GM18519 (cell line): ENCODE measurements at regions not wholly inside any gene's neighbourhood (a gene's known extent, or its start where the extent isn't known, plus 50 kb on each side); places are given as distances from the start of the nearest gene placed in this dataset.

ENCODE experiments used
- ATAC-seq: cut with Tn5 transposase; IDR thresholded peaks from one replicate; pipeline ENCODE4 v1.9.1; 2021; ENCODE audit warnings: mild to moderate bottlenecking, moderate library complexity; ENCODE audit not compliant: unreplicated experiment, low FRiP score

- ATAC-seq: no peak
Observed at GRCh38 chr1:168913711-168914463, 184.9 kb upstream of the DPT start.

- ATAC-seq: no peak
Observed at GRCh38 chr1:168917309-168917708, 188.3 kb upstream of the DPT start.

DNA sequence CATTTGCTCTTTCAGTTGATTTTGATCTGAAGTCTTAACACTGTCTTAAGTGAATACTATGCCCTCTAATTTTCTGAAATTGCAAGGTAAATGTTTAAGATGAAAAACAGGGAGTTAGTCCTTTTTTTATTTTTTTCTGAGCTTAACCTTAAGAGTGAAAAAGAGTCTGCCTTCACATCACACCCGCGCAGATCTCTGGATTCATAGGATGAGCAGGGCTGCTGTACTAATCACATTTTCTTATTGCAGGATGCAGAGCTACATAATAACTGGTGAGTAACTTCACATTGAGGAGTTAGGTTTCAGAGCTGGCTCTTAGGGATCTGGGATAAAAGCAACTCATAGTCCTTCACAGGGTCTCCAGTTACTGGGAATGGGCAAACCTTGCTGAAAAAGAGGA is 188.7 kb upstream of the ATP1B1 start:
- ATAC-seq: no peak

- ATAC-seq: no peak
Observed at GRCh38 chr1:168918860-168919741, 187.4 kb upstream of the ATP1B1 start.

DNA sequence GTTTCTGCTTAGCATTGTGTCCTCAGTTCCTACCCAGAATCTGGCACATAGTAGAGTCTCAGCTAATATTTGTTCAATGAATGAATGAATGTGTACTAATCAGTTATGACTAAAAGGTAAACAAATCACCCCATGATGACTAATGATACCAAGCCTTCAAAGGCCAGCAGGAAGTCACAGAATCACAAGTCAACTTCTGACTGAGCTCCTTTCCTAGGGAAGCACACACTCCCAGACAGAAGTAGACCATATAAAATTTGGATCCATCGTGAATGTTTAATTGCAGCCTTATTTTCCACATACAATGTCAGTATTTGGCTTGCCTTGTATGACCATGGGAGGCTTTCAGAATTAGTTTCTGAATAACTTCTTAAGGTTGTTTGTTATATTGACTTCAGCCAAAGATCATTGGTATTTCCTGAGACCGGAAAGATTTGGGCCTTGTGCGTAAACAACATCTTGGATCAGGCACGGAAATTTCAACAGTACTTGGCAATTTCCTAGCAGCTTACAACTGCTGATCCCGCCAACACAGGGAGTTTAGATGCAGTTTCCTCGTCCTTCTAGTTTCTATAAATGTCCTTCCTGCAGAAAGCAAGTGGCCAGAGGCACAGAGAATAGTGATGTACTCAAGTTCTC is 185.9 kb upstream of the ATP1B1 start:
- ATAC-seq: no peak

- ATAC-seq: no peak
Observed at GRCh38 chr1:168921629-168922028, 184.9 kb upstream of the ATP1B1 start.

DNA sequence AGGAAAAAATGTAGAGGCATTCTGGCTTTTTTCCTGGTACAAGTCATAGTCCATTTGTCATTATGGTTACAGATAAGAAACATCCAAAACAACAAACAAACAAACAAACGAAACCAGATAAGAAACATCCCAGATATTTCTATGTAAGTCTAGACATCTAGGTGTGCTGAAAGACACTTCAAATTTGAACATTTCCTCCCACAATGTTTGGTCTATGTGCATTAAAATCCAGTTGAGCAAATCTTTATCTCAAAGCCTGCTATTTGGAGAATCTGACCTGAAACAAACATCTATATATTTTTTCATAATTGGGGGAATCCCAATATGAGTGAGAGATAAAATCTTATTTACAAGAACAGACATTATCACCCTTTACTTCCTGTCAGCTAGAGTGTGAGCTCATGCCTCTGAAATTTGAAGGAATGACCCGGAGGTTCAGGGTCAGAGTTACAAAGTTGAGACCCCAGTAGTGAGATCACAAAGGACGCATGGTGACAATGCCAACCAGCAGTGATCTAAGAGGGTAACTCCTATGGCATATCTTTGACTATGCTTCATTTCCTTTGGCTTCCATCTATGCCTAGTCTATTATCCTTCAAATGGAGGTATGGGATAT is 182.9 kb upstream of the ATP1B1 start:
- ATAC-seq: no peak

DNA sequence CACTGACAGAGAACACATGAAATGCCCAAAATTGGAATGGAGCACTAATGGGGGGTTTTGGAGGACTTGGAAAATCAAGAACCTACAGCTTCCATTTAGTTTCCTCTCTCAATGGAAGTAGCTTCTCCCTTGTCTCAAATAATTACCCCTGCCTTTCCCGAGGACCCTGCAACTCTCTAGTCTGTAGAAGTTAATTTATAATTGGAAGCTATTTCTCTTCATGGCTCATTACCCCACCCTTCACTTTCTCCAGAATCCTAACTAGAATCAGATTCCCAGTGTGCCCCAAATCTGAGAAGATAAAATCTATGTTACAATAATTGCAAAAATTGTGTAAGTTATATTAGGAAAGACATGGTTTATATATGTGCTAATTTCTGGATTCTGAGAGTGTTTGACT is 181.5 kb upstream of the ATP1B1 start:
- ATAC-seq: no peak

DNA sequence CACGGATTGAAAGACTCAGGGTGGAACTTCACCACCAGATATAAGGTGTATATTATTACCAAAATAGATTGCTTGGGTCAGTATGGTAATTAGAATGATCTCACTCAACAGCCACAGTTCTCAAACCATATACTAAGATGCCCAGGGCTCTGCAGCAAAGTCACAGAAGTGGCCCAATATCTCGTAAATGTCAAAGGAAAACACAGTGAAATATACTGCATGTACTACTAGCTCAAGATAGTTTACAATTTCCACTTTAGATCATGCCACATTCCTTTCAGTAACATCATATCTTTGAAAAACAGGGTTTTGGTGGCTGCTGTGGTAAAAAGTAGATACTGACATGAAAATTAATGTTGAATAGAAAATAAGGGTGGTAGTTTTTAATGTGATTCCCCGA is 180.3 kb upstream of the ATP1B1 start:
- ATAC-seq: no peak

DNA sequence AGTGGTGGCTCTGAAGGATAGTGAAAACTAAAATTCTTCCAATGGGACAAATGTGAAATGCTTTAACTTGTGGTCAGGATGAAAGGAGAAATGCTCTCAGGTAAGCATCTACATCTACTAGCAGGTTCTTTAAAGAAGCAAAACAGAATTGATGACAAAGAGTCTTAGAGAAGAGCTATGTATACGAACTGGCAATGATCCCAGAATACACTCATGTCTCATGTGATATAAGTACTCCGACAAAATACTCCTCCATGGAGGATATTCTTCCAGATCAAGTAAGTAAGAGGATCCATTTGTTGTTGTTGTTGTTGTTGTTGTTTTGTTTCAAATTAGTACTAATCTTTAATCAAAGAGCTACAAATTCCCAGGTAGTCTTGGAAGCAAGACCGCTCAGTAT is 174.0 kb upstream of the ATP1B1 start:
- ATAC-seq: no peak

- no peak for ATAC-seq
Observed at GRCh38 chr1:168933141-168933805, 173.2 kb upstream of the ATP1B1 start.

- ATAC-seq: no peak
Observed at GRCh38 chr1:168939110-168939946, 167.2 kb upstream of the ATP1B1 start.

DNA sequence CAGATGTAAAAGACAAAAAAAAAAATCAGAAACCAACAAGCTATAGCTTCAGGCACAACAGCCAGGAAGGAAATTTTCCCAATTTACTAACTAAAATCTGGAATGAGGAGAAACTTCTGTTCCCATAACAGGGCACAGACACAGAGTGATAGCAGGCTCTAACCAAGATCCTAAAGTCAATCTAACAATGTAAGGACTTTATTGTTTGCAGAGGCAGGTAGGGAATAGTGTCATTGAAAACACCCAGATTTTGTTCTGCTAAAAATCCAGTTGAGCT is 166.6 kb upstream of the ATP1B1 start:
- no peak for ATAC-seq

GRCh38 chr1:168941640-168942039 is 164.8 kb upstream of the ATP1B1 start:
- no peak for ATAC-seq

DNA sequence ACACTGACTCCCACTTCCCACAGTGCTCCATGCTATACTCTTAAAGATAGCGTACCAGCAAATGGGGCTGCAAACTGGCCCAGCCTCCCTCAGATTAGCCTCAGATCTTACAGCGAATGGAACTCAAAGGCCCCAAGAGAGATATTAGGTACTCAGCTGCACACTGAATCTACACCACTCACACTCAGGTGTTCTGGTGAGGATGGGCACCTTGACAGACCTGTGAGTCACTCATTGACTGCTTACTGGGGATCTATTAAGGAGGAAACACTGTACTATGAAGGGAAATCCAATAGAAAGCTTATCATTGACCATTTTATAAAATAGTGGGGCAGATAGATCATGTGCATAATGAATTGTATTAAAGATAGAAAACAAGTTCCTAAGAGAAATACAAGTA is 164.3 kb upstream of the ATP1B1 start:
- no peak for ATAC-seq

- no peak for ATAC-seq
Observed at GRCh38 chr1:168945870-168946269, 160.6 kb upstream of the ATP1B1 start.

GRCh38 chr1:168947041-168947440 is 159.4 kb upstream of the ATP1B1 start:
- no peak for ATAC-seq

DNA sequence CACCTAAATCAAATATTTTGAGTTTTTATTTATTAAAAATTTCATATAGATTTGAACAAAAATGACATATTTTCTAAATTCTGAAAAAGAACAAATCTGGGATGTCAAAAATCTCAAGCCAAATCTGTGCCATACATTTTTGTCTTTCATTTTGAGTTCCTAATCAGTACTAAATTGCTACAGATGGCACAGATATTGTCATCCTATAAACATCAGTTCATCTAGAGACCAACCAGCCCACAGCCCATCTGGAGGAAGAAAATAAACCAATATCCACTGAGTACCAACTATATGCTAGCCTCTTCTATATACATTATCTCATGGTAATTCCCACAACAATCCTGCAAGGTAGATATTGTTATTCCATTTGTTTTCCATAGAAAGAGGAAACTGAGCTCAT is 156.8 kb upstream of the ATP1B1 start:
- no peak for ATAC-seq

DNA sequence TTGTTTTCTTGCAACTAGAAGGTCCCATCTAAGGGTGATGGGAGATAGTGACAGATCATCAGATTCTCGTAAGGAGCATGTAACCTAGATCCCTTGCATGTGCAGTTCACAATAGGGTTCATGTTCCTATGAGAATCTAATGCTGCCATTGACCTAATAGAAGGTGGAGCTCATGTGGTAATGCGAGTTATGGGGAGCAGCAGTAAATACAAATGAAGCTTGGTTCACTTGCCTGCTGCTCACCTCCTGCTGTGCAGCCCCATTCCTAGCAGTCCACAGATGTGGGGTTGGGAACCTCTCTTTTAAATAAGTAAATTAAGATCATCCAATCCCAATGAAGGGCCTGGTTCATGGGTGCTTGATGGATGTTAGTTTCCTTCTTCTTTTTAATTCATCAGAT is 148.7 kb upstream of the ATP1B1 start:
- ATAC-seq: no peak
